ENCODE measurements at regions not wholly inside any gene's neighbourhood (a gene's known extent, or its start where the extent isn't known, plus 50 kb on each side); places are given as distances from the start of the nearest gene placed in this dataset.

- TF ChIP-seq EZH2 (IDR thresholded peaks at IDR 0.05; ENCODE audit: insufficient read depth, poor library complexity, severe bottlenecking) (no peak), EZH2phosphoT487 (IDR thresholded peaks at IDR 0.05; ENCODE audit: insufficient read depth, low read depth) (no peak)
These were observed 275.6 kb upstream of the ELAC2 start for GRCh38 chr17:13293421-13293820.

Measured in GM23248 (cell line).